Gastroesophageal sphincter (tissue), 3 donors: ENCODE measurements at regions not wholly inside any gene's neighbourhood (a gene's known extent, or its start where the extent isn't known, plus 50 kb on each side); places are given as distances from the start of the nearest gene placed in this dataset.

Experiments used
- EP300 ChIP-seq: sonication (generic); formaldehyde crosslinking; IDR thresholded peaks from one replicate; pipeline ENCODE4 v1.6.1; 2017; ENCODE audit warnings: antibody characterized with exemption, mild to moderate bottlenecking
- TF ChIP-seq, protein P1 (sequence below), 4 experiments: fragments of 200-600 bp in 2 of 4; fragments of 450-650 bp in 2 of 4; sonication (generic) in 1 of 4; IDR thresholded peaks; one replicate each; pipeline ENCODE4 v1.5.1; 2017 to 2019; ENCODE audit warnings: antibody characterized with exemption in 4 of 4, mild to moderate bottlenecking in 2 of 4, moderate library complexity in 2 of 4

- TF ChIP-seq, protein P1, sequence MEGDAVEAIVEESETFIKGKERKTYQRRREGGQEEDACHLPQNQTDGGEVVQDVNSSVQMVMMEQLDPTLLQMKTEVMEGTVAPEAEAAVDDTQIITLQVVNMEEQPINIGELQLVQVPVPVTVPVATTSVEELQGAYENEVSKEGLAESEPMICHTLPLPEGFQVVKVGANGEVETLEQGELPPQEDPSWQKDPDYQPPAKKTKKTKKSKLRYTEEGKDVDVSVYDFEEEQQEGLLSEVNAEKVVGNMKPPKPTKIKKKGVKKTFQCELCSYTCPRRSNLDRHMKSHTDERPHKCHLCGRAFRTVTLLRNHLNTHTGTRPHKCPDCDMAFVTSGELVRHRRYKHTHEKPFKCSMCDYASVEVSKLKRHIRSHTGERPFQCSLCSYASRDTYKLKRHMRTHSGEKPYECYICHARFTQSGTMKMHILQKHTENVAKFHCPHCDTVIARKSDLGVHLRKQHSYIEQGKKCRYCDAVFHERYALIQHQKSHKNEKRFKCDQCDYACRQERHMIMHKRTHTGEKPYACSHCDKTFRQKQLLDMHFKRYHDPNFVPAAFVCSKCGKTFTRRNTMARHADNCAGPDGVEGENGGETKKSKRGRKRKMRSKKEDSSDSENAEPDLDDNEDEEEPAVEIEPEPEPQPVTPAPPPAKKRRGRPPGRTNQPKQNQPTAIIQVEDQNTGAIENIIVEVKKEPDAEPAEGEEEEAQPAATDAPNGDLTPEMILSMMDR (IDR thresholded peaks at IDR 0.05), result no peak
- TF ChIP-seq EP300, result no peak
Observed at GRCh38 chr1:81505831-81506230, 294.9 kb upstream of the ADGRL2 start.
